Head of caudate nucleus (tissue), 42 donors: ENCODE measurements at regions not wholly inside any gene's neighbourhood (a gene's known extent, or its start where the extent isn't known, plus 50 kb on each side); places are given as distances from the start of the nearest gene placed in this dataset.

Experiments
- DNase-seq, 42 donors: peaks; one replicate each; pipeline versions ENCODE4 v3.0.0 to v3.0.0-alpha.2; 2020 to 2021; ENCODE audit warnings: mixed read lengths in 7 of 42
- intact Hi-C: fragments of 100-400 bp; cut with DNase I; formaldehyde crosslinking; loops from one replicate; pipeline ENCODE4 v1.15.0; 2022

GRCh38 chr18:70649683-70650082 lies 360.8 kb downstream of the SOCS6 start:
- intact Hi-C loops: no loop called here
- no peak for DNase-seq

- DNase-seq: no peak
- intact Hi-C loops: no loop called here
These were observed 357.1 kb downstream of the SOCS6 start for GRCh38 chr18:70645971-70646370.

GRCh38 chr18:70643812-70644211 lies 355.0 kb downstream of the SOCS6 start:
- intact Hi-C loops: no loop called here
- DNase-seq: no peak

GRCh38 chr18:70641156-70641775 lies 352.4 kb downstream of the SOCS6 start:
- intact Hi-C loops: no loop called here
- DNase-seq: no peak

GRCh38 chr18:70640336-70640887 lies 351.6 kb downstream of the SOCS6 start:
- DNase-seq: no peak
- intact Hi-C loops: no loop called here

- intact Hi-C loops: no loop called here
- no peak for DNase-seq
These were observed 348.1 kb downstream of the SOCS6 start for GRCh38 chr18:70636991-70637390.

- intact Hi-C loops: no loop called here
- peak in 6 of 42 donors; percentile 12 to 59 (median 30) for DNase-seq
These were observed 345.8 kb downstream of the SOCS6 start for GRCh38 chr18:70634576-70635147.

GRCh38 chr18:70627182-70627802 lies 338.4 kb downstream of the SOCS6 start:
- DNase-seq: no peak
- intact Hi-C loops: no loop called here

- intact Hi-C loops: no loop called here
- no peak for DNase-seq
These were observed 334.0 kb downstream of the SOCS6 start for GRCh38 chr18:70622622-70623419.

GRCh38 chr18:70621710-70622109 lies 332.9 kb downstream of the SOCS6 start:
- intact Hi-C loops: no loop called here
- no peak for DNase-seq

- DNase-seq: no peak
- intact Hi-C loops: no loop called here
These were observed 332.2 kb downstream of the SOCS6 start for GRCh38 chr18:70620837-70621612.

GRCh38 chr18:70617020-70617763 lies 328.3 kb downstream of the SOCS6 start:
- no peak for DNase-seq
- intact Hi-C loops: no loop called here

GRCh38 chr18:70600225-70600925 lies 311.5 kb downstream of the SOCS6 start:
- intact Hi-C loops: no loop called here
- no peak for DNase-seq

- no peak for DNase-seq
- intact Hi-C loops: no loop called here
These were observed 309.6 kb downstream of the SOCS6 start for GRCh38 chr18:70598406-70598805.

GRCh38 chr18:70582981-70583380 lies 294.1 kb downstream of the SOCS6 start:
- no peak for DNase-seq
- intact Hi-C loops: no loop called here

GRCh38 chr18:70578480-70578879 lies 289.6 kb downstream of the SOCS6 start:
- no peak for DNase-seq
- intact Hi-C loops: no loop called here

- intact Hi-C loops: no loop called here
- DNase-seq: no peak
These were observed 288.2 kb downstream of the SOCS6 start for GRCh38 chr18:70577023-70577420.
